ENCODE measurements at regions not wholly inside any gene's neighbourhood (a gene's known extent, or its start where the extent isn't known, plus 50 kb on each side); places are given as distances from the start of the nearest gene placed in this dataset.

GRCh38 chr4:13830449-13830848 lies 202.9 kb upstream of the BOD1L1 start:
- TF ChIP-seq SP1 (IDR thresholded peaks at IDR 0.05) (no peak), CTCF (IDR thresholded peaks at IDR 0.05; ENCODE audit: low read depth, low read length, missing input control) (no peak), JUND (IDR thresholded peaks at IDR 0.05) (no peak), REST (IDR thresholded peaks at IDR 0.05) (no peak), RAD21 (IDR thresholded peaks at IDR 0.05) (no peak), GABPA (IDR thresholded peaks at IDR 0.05 in 1 of 2, conservative IDR thresholded peaks at IDR 0.05 in 1 of 2) (no peak), YY1 (IDR thresholded peaks at IDR 0.05) (no peak), ZBTB33 (IDR thresholded peaks at IDR 0.05) (no peak), EGR1 (IDR thresholded peaks at IDR 0.05; ENCODE audit: low read depth in 2 of 2) (no peak), MAX (IDR thresholded peaks at IDR 0.05) (no peak), TAF1 (conservative IDR thresholded peaks at IDR 0.05) (no peak)

Data from liver (tissue), 3 donors.